Calu3 (cell line): ENCODE measurements at regions not wholly inside any gene's neighbourhood (a gene's known extent, or its start where the extent isn't known, plus 50 kb on each side); places are given as distances from the start of the nearest gene placed in this dataset.

ENCODE experiments used
- BruUV-seq: library from RNA; stranded (reverse); fragments of 400-500 nt; replicated peaks from 2 replicates; lab custom pipeline; 2021; lab: Mats Ljungman, UMichigan
- CTCF ChIA-PET: fragments of 300-600 bp; sonication (Branson Sonifier 250); formaldehyde crosslinking; loops from one replicate; lab custom pipeline; 2022; ENCODE audit warnings: antibody characterized with exemption; lab: Charles Lee
- DNase-seq: peaks from one replicate; pipeline ENCODE4 v3.0.0; 2022
- H3K27ac Mint-ChIP-seq: one replicate; pipeline ENCODE4 v1.8.0; 2022; ENCODE audit warnings: mixed read lengths; ENCODE audit not compliant: unreplicated experiment
- H3K27me3 Mint-ChIP-seq: one replicate; pipeline ENCODE4 v1.8.0; 2022; ENCODE audit warnings: mixed read lengths; ENCODE audit not compliant: unreplicated experiment
- H3K36me3 Mint-ChIP-seq: one replicate; pipeline ENCODE4 v1.8.0; 2022; ENCODE audit warnings: mild to moderate bottlenecking, moderate library complexity, mixed read lengths; ENCODE audit not compliant: insufficient read depth, unreplicated experiment
- H3K4me1 Mint-ChIP-seq: one replicate; pipeline ENCODE4 v1.8.0; 2022; ENCODE audit warnings: mild to moderate bottlenecking, low read depth, mixed read lengths; ENCODE audit not compliant: unreplicated experiment
- H3K4me3 Mint-ChIP-seq: one replicate; pipeline ENCODE4 v1.8.0; 2022; ENCODE audit warnings: mild to moderate bottlenecking, low read depth, moderate library complexity, mixed read lengths; ENCODE audit not compliant: unreplicated experiment
- H3K9me3 Mint-ChIP-seq: one replicate; pipeline ENCODE4 v1.8.0; 2022; ENCODE audit warnings: low read depth, mixed read lengths; ENCODE audit not compliant: unreplicated experiment
- CTCF ChIP-seq: fragments of 200-600 bp; IDR thresholded peaks from one replicate; pipeline ENCODE4 v1.8.0; 2022; ENCODE audit warnings: antibody characterized with exemption; ENCODE audit not compliant: unreplicated experiment
- intact Hi-C: fragments of 100-400 bp; cut with micrococcal nuclease; formaldehyde crosslinking; loops from one replicate; pipeline ENCODE4 v1.10.0; 2022; ENCODE audit not compliant: unreplicated experiment

GRCh38 chr6:4496284-4496683 lies 279.9 kb upstream of the CDYL start:
- Mint-ChIP-seq H3K27me3 (no peaks in the 10 kb centered on the region), H3K27ac (no peak overlapping the region), H3K36me3 (no peaks in the 10 kb centered on the region), H3K4me3 (no peak overlapping the region), H3K9me3 (no peaks in the 10 kb centered on the region), H3K4me1 (no peaks in the 10 kb centered on the region)
- no peak for TF ChIP-seq CTCF
- CTCF ChIA-PET = no interaction called here
- no peak for DNase-seq
- BruUV-seq = no TSS peak
- intact Hi-C loops = no loop called here

DNA sequence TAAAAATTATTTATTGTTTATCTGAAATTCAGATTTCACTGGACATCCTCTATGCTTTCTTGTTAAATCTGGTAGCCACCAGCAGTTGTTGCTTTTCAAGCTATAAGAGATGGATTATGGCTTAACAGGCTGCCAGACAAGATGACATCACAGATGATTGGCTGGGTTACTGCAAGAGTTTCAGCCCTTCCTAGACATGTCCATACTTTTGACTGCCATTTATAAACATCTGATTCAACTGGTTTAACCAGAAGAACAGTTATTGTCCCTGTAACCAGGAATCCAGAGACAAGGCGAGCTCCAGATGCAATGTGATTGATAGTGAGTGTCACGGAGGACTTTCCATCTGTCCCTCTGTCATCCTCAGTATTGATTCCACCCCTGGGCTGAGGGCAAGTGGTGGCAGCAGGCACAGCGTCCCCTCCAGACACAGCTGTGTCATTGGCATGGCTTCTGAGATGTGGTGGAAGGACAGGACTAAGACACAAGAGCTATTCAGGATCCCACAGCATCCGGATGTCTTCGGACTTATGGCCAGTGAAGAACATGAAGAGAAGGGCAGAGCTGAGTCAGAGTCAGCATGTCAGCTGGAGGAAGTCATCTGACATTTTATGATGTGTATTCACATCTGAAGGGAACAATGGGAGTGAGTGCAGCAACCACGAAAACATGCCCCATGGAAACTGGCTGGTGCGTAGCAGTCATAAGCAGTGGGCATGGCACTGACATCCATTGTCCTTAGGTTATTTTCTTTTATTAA lies 284.5 kb upstream of the CDYL start:
- no peak for TF ChIP-seq CTCF
- H3K9me3 Mint-ChIP-seq = peaks cover 7% of the 10 kb centered on the region
- no peak overlapping the region for H3K27ac Mint-ChIP-seq
- DNase-seq = no peak
- H3K4me3 Mint-ChIP-seq = no peak overlapping the region
- CTCF ChIA-PET = no interaction called here
- BruUV-seq = no TSS peak
- intact Hi-C loops = no loop called here
- H3K36me3 Mint-ChIP-seq = peaks cover 10% of the 10 kb centered on the region
- no peaks in the 10 kb centered on the region for H3K27me3 Mint-ChIP-seq
- peaks cover 9% of the 10 kb centered on the region for H3K4me1 Mint-ChIP-seq

- no peak for DNase-seq
- H3K9me3 Mint-ChIP-seq = peaks cover 7% of the 10 kb centered on the region
- H3K4me3 Mint-ChIP-seq = no peak overlapping the region
- intact Hi-C loops = no loop called here
- no peaks in the 10 kb centered on the region for H3K27me3 Mint-ChIP-seq
- CTCF ChIA-PET = no interaction called here
- no peak for TF ChIP-seq CTCF
- H3K27ac Mint-ChIP-seq = no peak overlapping the region
- BruUV-seq = no TSS peak
- H3K36me3 Mint-ChIP-seq = peaks cover 10% of the 10 kb centered on the region
- H3K4me1 Mint-ChIP-seq = peaks cover 9% of the 10 kb centered on the region
These were observed 286.7 kb upstream of the CDYL start for GRCh38 chr6:4489538-4489937.

DNA sequence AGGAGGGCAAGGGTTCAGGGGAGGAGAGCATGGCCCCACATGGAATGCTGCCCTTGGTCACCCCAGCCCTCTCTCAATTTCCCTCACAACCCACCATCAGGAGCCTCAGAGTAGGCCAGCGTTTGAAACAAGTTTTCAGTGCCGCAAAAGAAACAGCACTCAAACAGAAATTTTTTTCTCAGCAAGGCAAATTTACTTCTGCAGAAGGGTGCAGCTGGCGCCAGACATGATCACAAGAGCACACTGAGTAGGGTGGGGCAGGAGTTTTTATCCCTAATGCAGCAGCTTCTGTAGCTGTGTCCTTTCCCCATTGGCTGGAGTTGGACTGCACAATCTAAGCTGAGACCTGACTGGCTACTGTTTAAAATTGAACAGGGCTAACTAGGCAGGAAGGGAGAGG lies 287.8 kb upstream of the CDYL start:
- no peak for DNase-seq
- peaks cover 10% of the 10 kb centered on the region for H3K36me3 Mint-ChIP-seq
- no peak for TF ChIP-seq CTCF
- no peak overlapping the region for H3K4me3 Mint-ChIP-seq
- H3K27ac Mint-ChIP-seq = no peak overlapping the region
- no TSS peak for BruUV-seq
- CTCF ChIA-PET = no interaction called here
- H3K27me3 Mint-ChIP-seq = no peaks in the 10 kb centered on the region
- peaks cover 9% of the 10 kb centered on the region for H3K4me1 Mint-ChIP-seq
- H3K9me3 Mint-ChIP-seq = peaks cover 7% of the 10 kb centered on the region
- intact Hi-C loops = no loop called here
